ENCODE measurements at regions not wholly inside any gene's neighbourhood (a gene's known extent, or its start where the extent isn't known, plus 50 kb on each side); places are given as distances from the start of the nearest gene placed in this dataset.

GRCh38 chr11:110032957-110033570 lies 60.1 kb upstream of the ZC3H12C start:
- no peak for TF ChIP-seq CTCF (IDR thresholded peaks at IDR 0.05; ENCODE audit: unreplicated experiment)
- Mint-ChIP-seq H3K4me3 (ENCODE audit: low read depth) (no peak overlapping the region), H3K27ac (no peak overlapping the region), H3K27me3 (no peaks in the 10 kb centered on the region), H3K4me1 (ENCODE audit: low read depth) (peaks cover 8% of the 10 kb centered on the region), H3K9me3 (ENCODE audit: low read depth) (no peaks in the 10 kb centered on the region), H3K36me3 (ENCODE audit: insufficient read depth) (no peaks in the 10 kb centered on the region)
- DNase-seq (ENCODE audit: low spot score, unreplicated experiment), result no peak

- Mint-ChIP-seq H3K36me3 (ENCODE audit: insufficient read depth) (no peaks in the 10 kb centered on the region), H3K9me3 (ENCODE audit: low read depth) (no peaks in the 10 kb centered on the region), H3K27ac (no peak overlapping the region)
Observed at GRCh38 chr11:110034806-110035205, 58.4 kb upstream of the ZC3H12C start.

GRCh38 chr11:110035357-110035756 lies 57.8 kb upstream of the ZC3H12C start:
- H3K4me1 Mint-ChIP-seq (ENCODE audit: low read depth), result peaks cover 4% of the 10 kb centered on the region
- H3K27me3 Mint-ChIP-seq, result no peaks in the 10 kb centered on the region
- H3K36me3 Mint-ChIP-seq (ENCODE audit: insufficient read depth), result no peaks in the 10 kb centered on the region
- H3K27ac Mint-ChIP-seq, result no peak overlapping the region
- TF ChIP-seq CTCF (IDR thresholded peaks at IDR 0.05; ENCODE audit: unreplicated experiment), result no peak
- H3K4me3 Mint-ChIP-seq (ENCODE audit: low read depth), result no peak overlapping the region
- H3K9me3 Mint-ChIP-seq (ENCODE audit: low read depth), result no peaks in the 10 kb centered on the region
- DNase-seq (ENCODE audit: low spot score, unreplicated experiment), result no peak

More at GRCh38 chr11:110034806-110035205, 58.4 kb upstream of the ZC3H12C start:
- no peak for DNase-seq (ENCODE audit: low spot score, unreplicated experiment)
- Mint-ChIP-seq H3K4me3 (ENCODE audit: low read depth) (no peak overlapping the region), H3K4me1 (ENCODE audit: low read depth) (peaks cover 6% of the 10 kb centered on the region), H3K27me3 (no peaks in the 10 kb centered on the region)
- no peak for TF ChIP-seq CTCF (IDR thresholded peaks at IDR 0.05; ENCODE audit: unreplicated experiment)

- Mint-ChIP-seq H3K27ac (no peak overlapping the region), H3K9me3 (ENCODE audit: low read depth) (no peaks in the 10 kb centered on the region), H3K4me3 (ENCODE audit: low read depth) (no peak overlapping the region), H3K4me1 (ENCODE audit: low read depth) (peaks cover 2% of the 10 kb centered on the region), H3K27me3 (no peaks in the 10 kb centered on the region), H3K36me3 (ENCODE audit: insufficient read depth) (no peaks in the 10 kb centered on the region)
- DNase-seq (ENCODE audit: low spot score, unreplicated experiment), result no peak
- no peak for TF ChIP-seq CTCF (IDR thresholded peaks at IDR 0.05; ENCODE audit: unreplicated experiment)
Observed at GRCh38 chr11:110038201-110038600, 55.0 kb upstream of the ZC3H12C start.
